ENCODE measurements at regions not wholly inside any gene's neighbourhood (a gene's known extent, or its start where the extent isn't known, plus 50 kb on each side); places are given as distances from the start of the nearest gene placed in this dataset.

DNA sequence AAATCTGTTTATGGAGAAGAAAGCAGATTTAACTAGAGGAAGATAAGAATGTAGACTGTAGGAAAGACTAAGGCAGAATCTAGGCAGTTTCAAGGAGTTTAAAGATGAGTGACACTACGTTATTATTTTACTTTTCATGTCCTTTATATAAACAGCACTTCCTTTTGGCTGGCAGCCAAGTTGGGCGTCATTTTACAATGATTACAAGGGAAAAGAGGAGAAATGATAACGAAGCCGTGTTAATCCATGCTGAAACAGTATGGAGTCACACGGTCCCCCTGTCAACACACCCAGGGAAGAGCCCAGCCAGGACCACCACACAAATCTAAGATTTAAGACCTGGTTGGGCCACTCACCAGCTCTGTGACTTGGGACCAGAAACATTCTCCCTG lies 83.7 kb upstream of the NEO1 start:
- Histone ChIP-seq H3K9me3 (ENCODE audit: control insufficient read depth, insufficient read depth, low read depth, low read length) (no peaks in the 10 kb centered on the region), H3K27ac (ENCODE audit: insufficient read depth, low read length) (no peak overlapping the region), H3K79me2 (ENCODE audit: control insufficient read depth, insufficient read depth, low read length) (no peaks in the 10 kb centered on the region), H2AFZ (ENCODE audit: low read length) (no peak overlapping the region), H3K36me3 (ENCODE audit: control insufficient read depth, insufficient read depth, low read length) (no peaks in the 10 kb centered on the region), H3K4me2 (ENCODE audit: extremely low read depth, insufficient read depth, low read length) (no peak overlapping the region), H4K20me1 (ENCODE audit: control insufficient read depth, extremely low read depth, insufficient read depth, low read length) (no peaks in the 10 kb centered on the region), H3K4me1 (ENCODE audit: control insufficient read depth, extremely low read depth, insufficient read depth, low read length) (peaks cover 4% of the 10 kb centered on the region), H3K4me3 (replicated peaks in 1 of 4; ENCODE audit: control extremely low read depth in 1 of 4, insufficient read depth in 1 of 4, low read depth in 3 of 4, low read length in 4 of 4) (no peak overlapping the region), H3K27me3 (ENCODE audit: control insufficient read depth, insufficient read depth, low read length) (no peaks in the 10 kb centered on the region), H3K9ac (ENCODE audit: insufficient read depth, low read length) (no peak overlapping the region)
- DNase-seq (ENCODE audit: low read depth in 2 of 2), result peak in 1 of 2 donors; percentile 33
- TF ChIP-seq, protein P1, sequence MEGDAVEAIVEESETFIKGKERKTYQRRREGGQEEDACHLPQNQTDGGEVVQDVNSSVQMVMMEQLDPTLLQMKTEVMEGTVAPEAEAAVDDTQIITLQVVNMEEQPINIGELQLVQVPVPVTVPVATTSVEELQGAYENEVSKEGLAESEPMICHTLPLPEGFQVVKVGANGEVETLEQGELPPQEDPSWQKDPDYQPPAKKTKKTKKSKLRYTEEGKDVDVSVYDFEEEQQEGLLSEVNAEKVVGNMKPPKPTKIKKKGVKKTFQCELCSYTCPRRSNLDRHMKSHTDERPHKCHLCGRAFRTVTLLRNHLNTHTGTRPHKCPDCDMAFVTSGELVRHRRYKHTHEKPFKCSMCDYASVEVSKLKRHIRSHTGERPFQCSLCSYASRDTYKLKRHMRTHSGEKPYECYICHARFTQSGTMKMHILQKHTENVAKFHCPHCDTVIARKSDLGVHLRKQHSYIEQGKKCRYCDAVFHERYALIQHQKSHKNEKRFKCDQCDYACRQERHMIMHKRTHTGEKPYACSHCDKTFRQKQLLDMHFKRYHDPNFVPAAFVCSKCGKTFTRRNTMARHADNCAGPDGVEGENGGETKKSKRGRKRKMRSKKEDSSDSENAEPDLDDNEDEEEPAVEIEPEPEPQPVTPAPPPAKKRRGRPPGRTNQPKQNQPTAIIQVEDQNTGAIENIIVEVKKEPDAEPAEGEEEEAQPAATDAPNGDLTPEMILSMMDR (conservative IDR thresholded peaks at IDR 0.05 in 1 of 2, IDR thresholded peaks at IDR 0.05 in 1 of 2; ENCODE audit: low read depth in 1 of 2, low read length in 2 of 2), result no peak
- no peak for TF ChIP-seq EZH2 (IDR thresholded peaks at IDR 0.05; ENCODE audit: low read length, missing control alignments)

DNA sequence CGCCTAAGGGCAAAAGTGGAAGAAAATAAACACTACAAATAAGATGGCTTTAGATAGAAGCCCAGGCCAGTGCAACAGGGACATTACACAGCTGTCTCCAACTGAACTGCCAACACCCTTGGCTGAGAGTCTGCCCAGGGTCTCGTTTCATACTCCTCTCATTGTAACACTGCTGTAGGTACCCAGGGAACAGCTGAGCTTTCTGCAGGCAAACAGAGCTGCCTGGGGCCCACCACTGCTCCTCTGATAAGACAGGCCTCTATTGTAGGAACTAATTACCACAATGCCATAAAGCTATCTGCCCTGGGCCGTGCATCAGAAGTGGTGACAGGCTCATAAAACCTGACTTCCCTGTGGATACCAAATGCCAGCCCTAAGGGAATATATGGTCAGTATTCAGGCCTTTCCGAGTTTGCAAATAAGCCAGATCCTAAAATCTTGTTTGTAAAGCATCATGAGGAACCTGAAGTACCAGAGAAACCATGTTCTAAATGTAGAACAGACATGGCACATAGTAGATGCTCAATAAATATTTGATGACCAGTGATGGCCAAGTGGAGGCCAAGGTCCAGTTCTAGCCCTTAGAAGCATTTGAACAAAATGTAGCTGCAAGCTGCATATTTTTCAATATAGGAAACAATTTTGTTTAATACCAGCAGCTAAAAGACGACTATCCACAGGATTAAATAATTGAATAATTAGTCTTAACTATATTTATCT lies 84.3 kb upstream of the NEO1 start:
- Histone ChIP-seq H3K36me3 (ENCODE audit: control insufficient read depth, insufficient read depth, low read length) (no peaks in the 10 kb centered on the region), H2AFZ (ENCODE audit: low read length) (no peak overlapping the region), H3K27me3 (ENCODE audit: control insufficient read depth, insufficient read depth, low read length) (no peaks in the 10 kb centered on the region), H3K4me3 (replicated peaks in 1 of 4; ENCODE audit: control extremely low read depth in 1 of 4, insufficient read depth in 1 of 4, low read depth in 3 of 4, low read length in 4 of 4) (no peak overlapping the region), H3K4me1 (ENCODE audit: control insufficient read depth, extremely low read depth, insufficient read depth, low read length) (peaks cover 4% of the 10 kb centered on the region), H3K9ac (ENCODE audit: insufficient read depth, low read length) (no peak overlapping the region), H3K79me2 (ENCODE audit: control insufficient read depth, insufficient read depth, low read length) (no peaks in the 10 kb centered on the region), H4K20me1 (ENCODE audit: control insufficient read depth, extremely low read depth, insufficient read depth, low read length) (no peaks in the 10 kb centered on the region), H3K9me3 (ENCODE audit: control insufficient read depth, insufficient read depth, low read depth, low read length) (no peaks in the 10 kb centered on the region), H3K4me2 (ENCODE audit: extremely low read depth, insufficient read depth, low read length) (no peak overlapping the region), H3K27ac (ENCODE audit: insufficient read depth, low read length) (no peak overlapping the region)
- TF ChIP-seq, protein P1 (conservative IDR thresholded peaks at IDR 0.05 in 1 of 2, IDR thresholded peaks at IDR 0.05 in 1 of 2; ENCODE audit: low read depth in 1 of 2, low read length in 2 of 2), result no peak
- TF ChIP-seq EZH2 (IDR thresholded peaks at IDR 0.05; ENCODE audit: low read length, missing control alignments), result no peak
- no peak for DNase-seq (ENCODE audit: low read depth in 2 of 2)

DNA sequence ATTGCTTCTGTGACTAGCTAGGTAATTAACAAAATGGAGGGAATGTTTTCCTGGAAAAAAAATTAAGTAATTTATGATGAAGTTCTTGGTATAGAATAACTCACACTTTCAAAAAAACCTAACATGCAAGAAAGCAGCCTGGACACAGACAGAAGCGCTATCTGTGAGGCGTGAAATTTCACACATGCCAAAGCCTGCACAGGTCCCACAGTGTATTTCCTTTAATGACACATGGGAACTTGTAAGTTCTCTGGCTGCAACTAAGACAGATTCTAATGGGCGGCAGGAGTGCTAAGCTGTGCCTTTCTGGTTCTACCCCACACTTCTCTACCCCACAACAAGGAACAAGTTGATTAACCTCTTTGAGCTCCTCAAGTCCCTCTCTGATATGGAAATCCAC lies 84.9 kb upstream of the NEO1 start:
- H3K79me2 ChIP-seq (ENCODE audit: control insufficient read depth, insufficient read depth, low read length), result no peaks in the 10 kb centered on the region
- no peaks in the 10 kb centered on the region for H3K27me3 ChIP-seq (ENCODE audit: control insufficient read depth, insufficient read depth, low read length)
- no peaks in the 10 kb centered on the region for H4K20me1 ChIP-seq (ENCODE audit: control insufficient read depth, extremely low read depth, insufficient read depth, low read length)
- H3K4me1 ChIP-seq (ENCODE audit: control insufficient read depth, extremely low read depth, insufficient read depth, low read length), result peaks cover 4% of the 10 kb centered on the region
- H3K4me2 ChIP-seq (ENCODE audit: extremely low read depth, insufficient read depth, low read length), result no peak overlapping the region
- H2AFZ ChIP-seq (ENCODE audit: low read length), result no peak overlapping the region
- no peak overlapping the region for H3K4me3 ChIP-seq (replicated peaks in 1 of 4; ENCODE audit: control extremely low read depth in 1 of 4, insufficient read depth in 1 of 4, low read depth in 3 of 4, low read length in 4 of 4)
- TF ChIP-seq EZH2 (IDR thresholded peaks at IDR 0.05; ENCODE audit: low read length, missing control alignments), result no peak
- TF ChIP-seq, protein P1 (conservative IDR thresholded peaks at IDR 0.05 in 1 of 2, IDR thresholded peaks at IDR 0.05 in 1 of 2; ENCODE audit: low read depth in 1 of 2, low read length in 2 of 2), result no peak
- no peaks in the 10 kb centered on the region for H3K9me3 ChIP-seq (ENCODE audit: control insufficient read depth, insufficient read depth, low read depth, low read length)
- H3K9ac ChIP-seq (ENCODE audit: insufficient read depth, low read length), result no peak overlapping the region
- no peak for DNase-seq (ENCODE audit: low read depth in 2 of 2)
- H3K27ac ChIP-seq (ENCODE audit: insufficient read depth, low read length), result no peak overlapping the region
- H3K36me3 ChIP-seq (ENCODE audit: control insufficient read depth, insufficient read depth, low read length), result no peaks in the 10 kb centered on the region
